Endothelial cell (in vitro differentiated cells): ENCODE measurements at regions not wholly inside any gene's neighbourhood (a gene's known extent, or its start where the extent isn't known, plus 50 kb on each side); places are given as distances from the start of the nearest gene placed in this dataset.

ENCODE experiments used
- DNase-seq: peaks from one replicate; pipeline ENCODE4 v3.0.0; 2021; ENCODE audit warnings: low spot score
- H3K27ac Mint-ChIP-seq: one replicate; pipeline ENCODE4 v1.8.0; 2021; ENCODE audit warnings: mixed read lengths, inconsistent platforms; ENCODE audit not compliant: unreplicated experiment
- H3K27me3 Mint-ChIP-seq: one replicate; pipeline ENCODE4 v1.8.0; 2021; ENCODE audit warnings: mild to moderate bottlenecking, moderate library complexity, mixed read lengths, inconsistent platforms; ENCODE audit not compliant: unreplicated experiment
- H3K36me3 Mint-ChIP-seq: one replicate; pipeline ENCODE4 v1.8.0; 2021; ENCODE audit warnings: mild to moderate bottlenecking, low read depth, mixed read lengths, inconsistent platforms; ENCODE audit not compliant: unreplicated experiment
- H3K4me1 Mint-ChIP-seq: one replicate; pipeline ENCODE4 v1.8.0; 2021; ENCODE audit warnings: mild to moderate bottlenecking, mixed read lengths, inconsistent platforms; ENCODE audit not compliant: unreplicated experiment
- H3K4me3 Mint-ChIP-seq: one replicate; pipeline ENCODE4 v1.8.0; 2021; ENCODE audit warnings: mild to moderate bottlenecking, mixed read lengths, inconsistent platforms; ENCODE audit not compliant: unreplicated experiment
- H3K9me3 Mint-ChIP-seq: one replicate; pipeline ENCODE4 v1.8.0; 2021; ENCODE audit warnings: mixed read lengths, inconsistent platforms; ENCODE audit not compliant: unreplicated experiment
- CTCF ChIP-seq: fragments of 200-600 bp; sonication (generic); IDR thresholded peaks from one replicate; pipeline ENCODE4 v1.5.0; 2021; ENCODE audit warnings: antibody characterized with exemption; ENCODE audit not compliant: unreplicated experiment

GRCh38 chr3:40994611-40995010 is 204.7 kb upstream of the CTNNB1 start:
- TF ChIP-seq CTCF: no peak
- H3K9me3 Mint-ChIP-seq: no peaks in the 10 kb centered on the region
- H3K36me3 Mint-ChIP-seq: peaks cover 3% of the 10 kb centered on the region
- no peak overlapping the region for H3K4me3 Mint-ChIP-seq
- H3K27me3 Mint-ChIP-seq: peaks cover 11% of the 10 kb centered on the region
- DNase-seq: no peak
- H3K4me1 Mint-ChIP-seq: peaks cover 15% of the 10 kb centered on the region
- H3K27ac Mint-ChIP-seq: no peak overlapping the region

GRCh38 chr3:40995271-40995670 is 204.0 kb upstream of the CTNNB1 start:
- Mint-ChIP-seq H3K4me1 (peaks cover 15% of the 10 kb centered on the region), H3K9me3 (no peaks in the 10 kb centered on the region), H3K36me3 (peaks cover 3% of the 10 kb centered on the region), H3K4me3 (no peak overlapping the region), H3K27ac (no peak overlapping the region), H3K27me3 (peaks cover 9% of the 10 kb centered on the region)
- no peak for TF ChIP-seq CTCF
- DNase-seq: no peak

GRCh38 chr3:40996382-40996781 is 202.9 kb upstream of the CTNNB1 start:
- DNase-seq: no peak
- Mint-ChIP-seq H3K27me3 (peaks cover 11% of the 10 kb centered on the region), H3K9me3 (no peaks in the 10 kb centered on the region), H3K4me1 (peaks cover 15% of the 10 kb centered on the region), H3K27ac (no peak overlapping the region), H3K4me3 (no peak overlapping the region), H3K36me3 (peaks cover 3% of the 10 kb centered on the region)
- TF ChIP-seq CTCF: no peak

GRCh38 chr3:40996827-40997710 is 202.2 kb upstream of the CTNNB1 start:
- peaks cover 3% of the 10 kb centered on the region for H3K36me3 Mint-ChIP-seq
- H3K4me1 Mint-ChIP-seq: peaks cover 15% of the 10 kb centered on the region
- no peak for TF ChIP-seq CTCF
- no peak overlapping the region for H3K4me3 Mint-ChIP-seq
- DNase-seq: no peak
- no peaks in the 10 kb centered on the region for H3K9me3 Mint-ChIP-seq
- H3K27ac Mint-ChIP-seq: peak overlapping the region; percentile 68
- peaks cover 11% of the 10 kb centered on the region for H3K27me3 Mint-ChIP-seq
